IMR-90 (cell line): ENCODE measurements at regions not wholly inside any gene's neighbourhood (a gene's known extent, or its start where the extent isn't known, plus 50 kb on each side); places are given as distances from the start of the nearest gene placed in this dataset.

Source experiments
- ATAC-seq: fragments of 200-7000 bp; cut with Tn5 transposase; 2 replicates; pipeline ENCODE4 v1.9.1; 2020; ENCODE audit warnings: low read depth, mild to moderate bottlenecking, moderate library complexity
- BruUV-seq: library from RNA; stranded (reverse); fragments of 400-500 nt; replicated peaks from 2 replicates; lab custom pipeline; 2021; lab: Mats Ljungman, UMichigan
- CTCF ChIA-PET: fragments of 300-600 bp; formaldehyde crosslinking; extraction: SDS; loops from one replicate; lab custom pipeline; 2021; ENCODE audit warnings: antibody characterized with exemption; lab: Yijun Ruan, JAX
- POLR2A ChIA-PET: fragments of 300-600 bp; sonication (Branson Sonifier 250); formaldehyde crosslinking; loops from one replicate; lab custom pipeline; 2022; ENCODE audit warnings: antibody characterized with exemption; ENCODE audit not compliant: unreplicated experiment; lab: Charles Lee
- DNase-seq: peaks from one replicate; pipeline ENCODE4 v3.0.0; 2013
- H2AFZ ChIP-seq: replicated peaks from 2 replicates; pipeline ENCODE3; 2013; ENCODE audit warnings: low read length, mild to moderate bottlenecking; ENCODE audit not compliant: poor library complexity
- H2AK5ac ChIP-seq: 2 replicates; pipeline ENCODE4 v1.6.1; 2013; ENCODE audit warnings: low read depth, low read length, inconsistent platforms
- H2AK9ac ChIP-seq: replicated peaks from 2 replicates; pipeline ENCODE3; 2013; ENCODE audit warnings: mild to moderate bottlenecking, low read depth, low read length, moderate library complexity; ENCODE audit not compliant: poor library complexity
- H2BK120ac ChIP-seq: 2 replicates; pipeline ENCODE4 v1.6.1; 2013; ENCODE audit warnings: low read depth, low read length, inconsistent platforms
- H2BK15ac ChIP-seq: 3 replicates; pipeline ENCODE4 v1.6.1; 2013; ENCODE audit warnings: low read depth, low read length, inconsistent platforms
- H2BK20ac ChIP-seq: 2 replicates; pipeline ENCODE4 v1.6.1; 2013; ENCODE audit warnings: low read depth, mild to moderate bottlenecking, inconsistent platforms, low read length, moderate library complexity
- H2BK5ac ChIP-seq: 2 replicates; pipeline ENCODE4 v1.6.1; 2013; ENCODE audit warnings: mild to moderate bottlenecking, low read depth, low read length, inconsistent platforms; ENCODE audit not compliant: poor library complexity, severe bottlenecking
- H3K14ac ChIP-seq: replicated peaks from 2 replicates; pipeline ENCODE4 v1.6.1; 2013; ENCODE audit warnings: low read depth, low read length, inconsistent platforms
- H3K18ac ChIP-seq: 2 replicates; pipeline ENCODE4 v1.6.1; 2013; ENCODE audit warnings: low read depth, low read length, control low read depth
- H3K23ac ChIP-seq: 2 replicates; pipeline ENCODE4 v1.6.1; 2013; ENCODE audit warnings: low read depth, low read length, inconsistent platforms
- H3K27ac ChIP-seq: 2 replicates; pipeline ENCODE4 v1.5.1; 2013; ENCODE audit warnings: mild to moderate bottlenecking, control low read depth, low read length; ENCODE audit not compliant: insufficient read depth
- H3K27me3 ChIP-seq: 2 replicates; pipeline ENCODE4 v1.6.1; 2013; ENCODE audit warnings: low read length; ENCODE audit not compliant: control insufficient read depth, insufficient read depth
- H3K36me3 ChIP-seq: 2 replicates; pipeline ENCODE4 v1.6.1; 2013; ENCODE audit warnings: low read length, mixed read lengths; ENCODE audit not compliant: control insufficient read depth, insufficient read depth
- H3K4ac ChIP-seq: 2 replicates; pipeline ENCODE4 v1.6.1; 2013; ENCODE audit warnings: low read depth, low read length, inconsistent platforms
- H3K4me1 ChIP-seq: 2 replicates; pipeline ENCODE4 v1.6.1; 2013; ENCODE audit warnings: low read length, mixed read lengths; ENCODE audit not compliant: control insufficient read depth, insufficient read depth
- H3K4me2 ChIP-seq: 2 replicates; pipeline ENCODE4 v1.6.1; 2013; ENCODE audit warnings: low read depth, mild to moderate bottlenecking, control low read depth, low read length, moderate library complexity
- H3K4me3 ChIP-seq: 2 replicates; pipeline ENCODE4 v1.5.1; 2013; ENCODE audit warnings: low read depth, mild to moderate bottlenecking, control low read depth, low read length, moderate library complexity; ENCODE audit not compliant: insufficient read depth
- H3K56ac ChIP-seq: 2 replicates; pipeline ENCODE4 v1.6.1; 2013; ENCODE audit warnings: low read length, inconsistent platforms; ENCODE audit not compliant: insufficient read depth; ENCODE audit errors: extremely low read depth
- H3K79me1 ChIP-seq, 2 experiments: 2 replicates each; pipeline ENCODE4 v1.6.1; 2013; ENCODE audit warnings: low read length in 2 of 2, inconsistent platforms in 1 of 2, low read depth in 1 of 2
- H3K9ac ChIP-seq: 2 replicates; pipeline ENCODE4 v1.6.1; 2013; ENCODE audit warnings: low read depth, low read length, control low read depth
- H3K9me1 ChIP-seq: 2 replicates; pipeline ENCODE4 v1.6.1; 2013; ENCODE audit warnings: low read length, inconsistent platforms; ENCODE audit not compliant: insufficient read depth
- H3K9me3 ChIP-seq: 2 replicates; pipeline ENCODE4 v1.6.1; 2013; ENCODE audit warnings: low read length; ENCODE audit not compliant: control insufficient read depth, insufficient read depth
- H4K20me1 ChIP-seq: 2 replicates; pipeline ENCODE4 v1.6.1; 2013; ENCODE audit warnings: low read length, inconsistent platforms; ENCODE audit not compliant: insufficient read depth
- H4K5ac ChIP-seq: 2 replicates; pipeline ENCODE4 v1.6.1; 2013; ENCODE audit warnings: mild to moderate bottlenecking, low read depth, low read length, control low read depth
- H4K8ac ChIP-seq, 2 experiments: 2 replicates each; pipeline ENCODE4 v1.6.1; 2013; ENCODE audit warnings: low read depth in 2 of 2, low read length in 2 of 2, control low read depth in 1 of 2, inconsistent platforms in 1 of 2
- H4K91ac ChIP-seq: 2 replicates; pipeline ENCODE4 v1.6.1; 2013; ENCODE audit warnings: low read depth, low read length, inconsistent platforms; ENCODE audit not compliant: insufficient read depth
- RCOR1 ChIP-seq: IDR thresholded peaks from 2 replicates; pipeline ENCODE4 v1.6.1; 2012; ENCODE audit warnings: mild to moderate bottlenecking, low read length, improper control_type of control experiment; ENCODE audit not compliant: insufficient replicate concordance
- WGBS, 2 experiments: methylation state at CpG; one replicate each; pipeline versions ENCODE4 v1.1.5 to v1.1.7; 2013; ENCODE audit warnings: missing lambda C conversion rate in 2 of 2; ENCODE audit not compliant: insufficient read length in 1 of 2; ENCODE audit errors: extremely low coverage in 2 of 2; 5-methylcytosine and 5-hydroxymethylcytosine counted together
- dilution Hi-C: fragments of 300-500 bp; cut with HindIII; formaldehyde crosslinking; loops from one replicate; pipeline ENCODE4 v1.14.3; 2018; ENCODE audit warnings: low sequenced_read_pairs; ENCODE audit not compliant: unreplicated experiment
- in situ Hi-C: fragments of 300-500 bp; cut with MboI; formaldehyde crosslinking; loops from 3 replicates; pipeline ENCODE4 v1.14.3; 2019; ENCODE audit warnings: low sequenced_read_pairs, inconsistent platforms, mixed read lengths
- intact Hi-C: fragments of 100-400 bp; cut with micrococcal nuclease; formaldehyde crosslinking; loops from 2 replicates; pipeline ENCODE4 v1.10.0; 2022

DNA sequence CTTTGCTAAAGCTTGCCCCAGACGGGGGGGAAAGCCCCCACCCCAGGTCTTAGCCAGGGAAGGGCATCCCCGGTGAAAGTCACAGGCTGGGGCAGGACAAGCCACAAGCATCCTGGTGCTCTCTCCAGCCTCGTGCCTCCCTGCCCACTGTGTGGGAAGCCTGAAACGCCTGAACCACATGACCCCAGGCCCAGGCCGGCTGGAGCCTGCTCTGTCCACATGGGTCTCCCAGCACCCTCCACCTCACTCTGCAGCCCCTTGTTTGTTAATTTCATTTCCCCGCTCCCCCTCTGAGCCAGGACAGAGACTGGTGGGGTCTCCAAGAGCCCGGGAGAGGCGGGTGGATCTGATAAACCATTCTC is 58.3 kb upstream of the TCF20 start:
- no peak overlapping the region for H4K5ac ChIP-seq
- no peaks in the 10 kb centered on the region for H3K4me1 ChIP-seq
- ChIA-PET CTCF (no interaction called here), POLR2A (no interaction called here)
- dilution Hi-C loops (no loop called here), in situ Hi-C loops (no loop called here), intact Hi-C loops (no loop called here)
- no peak for TF ChIP-seq RCOR1
- no peaks in the 10 kb centered on the region; the same call in 1 of the 2 replicates for H4K20me1 ChIP-seq
- 48% methylated on average over 2 of the region's 8 CpGs; no CpG with 5 or more reads in 1 of the 2 experiments for WGBS, 2 experiments
- no peak overlapping the region for H3K9ac ChIP-seq
- no peak overlapping the region for H3K56ac ChIP-seq
- H3K4me2 ChIP-seq: no peak overlapping the region
- no peak overlapping the region for H2AFZ ChIP-seq
- no peak overlapping the region for H3K27ac ChIP-seq
- H2BK120ac ChIP-seq: no peak overlapping the region
- H3K9me1 ChIP-seq: no peaks in the 10 kb centered on the region
- no peak overlapping the region for H3K23ac ChIP-seq
- no peak overlapping the region for H3K14ac ChIP-seq
- peaks cover 13% of the 10 kb centered on the region for H3K27me3 ChIP-seq
- H2BK15ac ChIP-seq: no peak overlapping the region
- H4K91ac ChIP-seq: no peak overlapping the region
- H4K8ac ChIP-seq: no peak overlapping the region
- no peak for ATAC-seq
- no peak overlapping the region for H3K4me3 ChIP-seq
- no peak for DNase-seq
- no TSS peak for BruUV-seq
- H3K4ac ChIP-seq: no peak overlapping the region
- no peak overlapping the region for H2AK9ac ChIP-seq
- no peaks in the 10 kb centered on the region for H3K9me3 ChIP-seq
- H2AK5ac ChIP-seq: no peak overlapping the region
- H3K18ac ChIP-seq: no peak overlapping the region
- H2BK5ac ChIP-seq: no peak overlapping the region
- no peaks in the 10 kb centered on the region for H3K79me1 ChIP-seq
- no peaks in the 10 kb centered on the region for H3K36me3 ChIP-seq
- no peak overlapping the region for H2BK20ac ChIP-seq
